GM10248 (cell line): ENCODE measurements at regions not wholly inside any gene's neighbourhood (a gene's known extent, or its start where the extent isn't known, plus 50 kb on each side); places are given as distances from the start of the nearest gene placed in this dataset.

Experiments used
- CTCF ChIA-PET: fragments of 300-600 bp; sonication (Branson Sonifier 250); formaldehyde crosslinking; extraction: SDS; loops from one replicate; lab custom pipeline; 2021; ENCODE audit warnings: antibody characterized with exemption; lab: Yijun Ruan, JAX
- POLR2A ChIA-PET: fragments of 350-650 bp; sonication (Branson Sonifier 250); formaldehyde crosslinking; extraction: SDS; loops from one replicate; lab custom pipeline; 2020; ENCODE audit warnings: antibody characterized with exemption; lab: Yijun Ruan, JAX
- DNase-seq: peaks from one replicate; pipeline ENCODE4 v3.0.0; 2012; ENCODE audit errors: extremely low spot score
- TF ChIP-seq, protein P1 (sequence below): IDR thresholded peaks from 2 replicates; pipeline ENCODE4 v1.5.1; 2012; ENCODE audit warnings: mild to moderate bottlenecking, low read depth; ENCODE audit errors: extremely low read depth, missing control alignments, control extremely low read depth

DNA sequence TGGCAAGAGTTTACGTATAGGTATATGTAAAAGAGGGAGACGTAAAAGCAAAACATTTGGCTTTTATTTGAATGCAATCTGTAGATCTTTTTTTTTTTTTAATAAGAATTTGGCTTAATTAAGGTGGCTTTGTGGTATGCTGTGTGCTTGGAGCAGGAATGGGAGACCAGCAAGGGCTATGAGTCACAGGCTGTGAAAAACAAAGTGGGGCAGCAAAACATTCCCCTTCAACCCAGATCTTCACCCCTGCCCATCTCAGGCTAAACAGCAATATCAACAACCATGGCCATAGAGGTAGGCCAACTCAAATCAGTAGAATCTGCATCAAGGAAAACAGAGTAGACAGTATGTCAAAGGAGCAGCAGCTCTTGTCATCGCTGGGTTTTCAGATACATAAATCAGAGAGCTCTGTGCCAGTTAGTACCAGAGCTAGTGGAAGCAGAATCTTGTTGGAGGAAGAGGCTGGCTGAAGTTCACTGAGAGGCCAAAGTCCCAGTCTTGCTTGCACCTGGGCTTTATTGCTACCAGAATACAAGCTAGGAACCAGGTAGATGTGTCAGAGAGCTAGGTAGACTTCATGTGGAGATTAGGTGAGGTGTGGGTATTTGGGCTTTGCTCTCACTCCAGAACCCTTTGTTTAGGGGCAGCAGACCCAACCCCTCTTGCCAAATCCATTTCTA is 191.5 kb upstream of the FANCL start:
- DNase-seq, result no peak

DNA sequence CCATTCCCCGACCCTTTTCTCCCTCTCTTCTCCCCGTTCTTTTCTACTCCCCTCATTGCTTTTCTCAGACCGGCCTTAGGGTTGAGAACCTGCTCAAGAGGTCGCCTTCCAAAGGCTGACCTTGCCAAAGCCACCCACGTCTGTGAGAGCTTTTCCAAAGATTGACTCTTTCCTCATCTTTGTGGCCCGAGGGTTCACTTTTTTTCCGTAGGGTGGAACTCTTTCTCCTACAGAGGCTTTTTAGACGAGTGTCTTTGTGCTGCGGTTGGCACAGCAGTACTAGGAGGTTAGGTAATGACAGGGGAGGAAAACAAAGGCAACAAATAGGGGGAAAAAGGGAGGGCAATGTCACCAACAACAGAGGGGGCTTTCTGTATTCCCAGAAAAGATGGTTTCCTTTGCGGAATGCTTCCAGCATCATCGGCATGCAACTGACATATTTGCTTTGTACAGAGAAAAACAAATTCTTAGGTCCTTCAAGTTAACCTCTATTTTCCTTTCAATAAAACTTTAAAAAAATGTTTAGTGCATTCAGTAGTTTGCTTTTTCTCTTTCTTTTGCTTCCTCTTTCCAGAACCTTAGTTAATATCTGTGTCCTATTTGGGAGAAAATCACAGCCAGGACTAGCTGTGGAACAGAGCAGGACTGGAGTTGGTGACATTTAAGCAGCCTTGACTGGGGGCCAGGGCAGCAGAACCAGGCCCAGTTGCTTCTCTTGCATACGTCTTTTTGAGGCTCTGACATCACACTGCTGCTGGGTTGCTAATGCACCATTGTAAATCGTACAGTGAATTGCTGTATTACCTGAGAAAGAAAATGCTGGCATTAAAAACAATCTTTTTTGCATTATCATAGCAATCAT is 188.1 kb upstream of the FANCL start:
- TF ChIP-seq, protein P1, sequence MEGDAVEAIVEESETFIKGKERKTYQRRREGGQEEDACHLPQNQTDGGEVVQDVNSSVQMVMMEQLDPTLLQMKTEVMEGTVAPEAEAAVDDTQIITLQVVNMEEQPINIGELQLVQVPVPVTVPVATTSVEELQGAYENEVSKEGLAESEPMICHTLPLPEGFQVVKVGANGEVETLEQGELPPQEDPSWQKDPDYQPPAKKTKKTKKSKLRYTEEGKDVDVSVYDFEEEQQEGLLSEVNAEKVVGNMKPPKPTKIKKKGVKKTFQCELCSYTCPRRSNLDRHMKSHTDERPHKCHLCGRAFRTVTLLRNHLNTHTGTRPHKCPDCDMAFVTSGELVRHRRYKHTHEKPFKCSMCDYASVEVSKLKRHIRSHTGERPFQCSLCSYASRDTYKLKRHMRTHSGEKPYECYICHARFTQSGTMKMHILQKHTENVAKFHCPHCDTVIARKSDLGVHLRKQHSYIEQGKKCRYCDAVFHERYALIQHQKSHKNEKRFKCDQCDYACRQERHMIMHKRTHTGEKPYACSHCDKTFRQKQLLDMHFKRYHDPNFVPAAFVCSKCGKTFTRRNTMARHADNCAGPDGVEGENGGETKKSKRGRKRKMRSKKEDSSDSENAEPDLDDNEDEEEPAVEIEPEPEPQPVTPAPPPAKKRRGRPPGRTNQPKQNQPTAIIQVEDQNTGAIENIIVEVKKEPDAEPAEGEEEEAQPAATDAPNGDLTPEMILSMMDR, result no peak
- CTCF ChIA-PET, result interaction anchor here (1.0 kb wide), 1 partner anchor 11 kb away, joined by 3 read pairs; no protein-coding TSS in a partner anchor
- DNase-seq, result no peak
- POLR2A ChIA-PET, result no interaction called here

More for the DNA sequence above, 191.5 kb upstream of the FANCL start:
- TF ChIP-seq, protein P1, result no peak
- POLR2A ChIA-PET, result no interaction called here
- CTCF ChIA-PET, result interaction anchor here (0.9 to 1.7 kb wide), 3 partner anchors 10 to 527 kb away, joined by 3 to 6 read pairs (median 5); no protein-coding TSS in a partner anchor

DNA sequence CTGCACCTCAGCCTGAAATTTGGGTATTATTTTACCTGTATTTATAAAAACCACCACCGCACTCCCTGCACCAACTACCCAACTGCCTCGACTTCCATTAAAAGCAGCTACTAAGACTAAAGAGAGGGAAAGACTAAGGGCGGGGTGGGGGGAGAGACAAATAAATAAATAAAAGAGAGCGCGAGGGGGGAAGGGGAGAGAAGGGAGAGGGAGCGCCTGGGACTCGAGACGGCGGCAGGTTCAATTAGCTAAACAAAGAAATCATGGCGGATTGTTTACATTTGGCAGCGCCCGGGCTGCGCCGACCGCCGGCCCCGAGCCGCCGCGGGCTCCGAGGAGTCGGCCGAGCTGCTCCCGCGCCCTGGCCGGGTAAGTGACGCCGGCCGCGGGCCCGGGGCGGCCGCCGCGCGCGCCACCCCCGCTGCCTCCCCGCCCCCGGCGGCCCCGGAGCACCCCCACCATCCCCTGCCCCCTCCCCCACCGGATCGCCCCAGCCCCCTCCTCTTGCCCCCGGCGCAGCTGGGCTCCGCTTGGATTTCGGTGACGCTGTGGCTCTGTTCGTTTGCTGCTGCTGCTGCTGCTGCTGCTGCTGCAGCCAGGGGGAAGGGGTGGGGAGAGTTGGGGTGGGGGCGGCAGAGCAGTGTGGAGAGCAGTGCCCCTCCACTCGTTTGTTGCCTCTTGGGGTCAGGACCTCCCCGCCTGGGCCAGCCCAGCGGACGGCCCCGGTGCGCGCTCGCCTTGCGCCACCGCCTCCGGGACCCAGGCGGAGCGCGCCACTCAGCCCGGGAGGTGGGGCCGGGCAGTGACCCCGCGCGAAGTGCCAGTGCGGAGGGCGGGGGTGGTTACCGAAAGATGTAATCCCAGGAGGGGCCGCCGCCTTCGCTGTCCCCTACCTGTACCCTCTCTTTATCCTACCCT is 187.2 kb upstream of the FANCL start:
- ChIA-PET CTCF (no interaction called here), POLR2A (no interaction called here)
- TF ChIP-seq, protein P1, result no peak
- DNase-seq, result peak; percentile 32

DNA sequence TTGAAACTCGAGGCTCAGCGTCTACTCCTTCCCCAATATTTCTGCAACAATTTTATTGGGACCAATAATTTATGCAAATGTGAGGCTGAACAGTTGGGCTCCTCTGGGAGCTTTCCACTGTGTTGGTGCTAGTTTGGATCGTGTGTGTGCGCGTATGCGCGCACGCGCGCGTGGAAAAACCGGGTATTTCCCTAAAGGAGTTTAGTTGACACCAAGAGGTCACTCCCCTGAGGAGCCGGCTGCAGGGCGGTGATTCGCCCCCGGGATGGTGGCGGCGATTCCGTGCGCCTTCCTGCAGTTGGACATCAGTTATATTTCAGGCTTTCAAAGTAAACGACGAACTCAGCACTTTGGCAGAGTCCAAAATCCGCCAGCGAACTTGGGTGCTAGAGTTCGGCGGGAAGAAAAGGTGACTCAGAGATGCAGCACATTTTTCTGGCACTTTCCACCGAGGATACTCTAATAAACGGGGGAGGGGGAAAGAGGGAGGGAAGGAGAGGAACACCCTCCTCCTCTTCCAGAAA is 186.5 kb upstream of the FANCL start:
- CTCF ChIA-PET, result no interaction called here
- no peak for DNase-seq
- POLR2A ChIA-PET, result no interaction called here
- TF ChIP-seq, protein P1, result no peak

DNA sequence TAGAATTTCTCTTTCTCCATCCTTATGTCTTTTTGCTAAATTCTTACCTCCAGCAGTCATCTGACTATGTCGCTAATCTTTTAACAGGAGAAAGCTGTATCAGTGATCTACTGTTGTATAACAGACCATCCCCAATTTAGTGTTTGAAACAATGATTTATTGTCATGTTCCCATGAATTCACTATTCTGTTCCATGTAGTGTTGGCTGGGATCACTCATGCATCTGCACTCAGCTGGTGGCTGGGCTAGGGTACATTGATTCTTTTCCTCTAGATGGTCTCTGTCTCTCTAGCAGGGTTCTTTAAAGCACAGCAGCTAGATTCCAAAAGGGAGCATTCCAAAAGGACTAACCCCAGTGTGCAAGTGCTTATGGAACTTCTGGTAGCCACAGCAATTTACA is 184.2 kb upstream of the FANCL start:
- ChIA-PET CTCF (interaction anchor here (0.7 to 1.5 kb wide), 3 partner anchors 20 to 44 kb away, joined by 3 read pairs; no protein-coding TSS in a partner anchor), POLR2A (no interaction called here)
- TF ChIP-seq, protein P1, result no peak
- DNase-seq, result no peak

DNA sequence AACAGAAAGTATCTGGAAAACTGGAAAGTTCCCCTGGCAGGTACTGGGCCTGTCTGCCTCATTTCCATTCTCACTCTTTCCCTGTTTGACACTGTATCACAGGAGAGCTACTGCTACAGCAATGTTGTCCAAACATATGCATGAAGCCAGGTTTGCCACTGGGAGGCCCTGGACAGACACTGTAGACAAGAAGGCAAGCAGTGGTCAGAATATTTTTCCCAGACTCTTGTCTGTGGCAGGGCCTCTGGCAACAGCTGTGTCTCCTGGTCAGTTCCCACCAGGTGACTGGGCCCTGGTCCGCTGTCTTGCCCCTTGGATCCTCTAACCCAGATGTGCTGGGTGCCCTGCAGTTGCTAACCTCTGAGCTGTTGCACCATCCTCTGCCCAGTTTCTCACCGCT is 178.9 kb upstream of the FANCL start:
- POLR2A ChIA-PET, result no interaction called here
- CTCF ChIA-PET, result no interaction called here
- TF ChIP-seq, protein P1, result no peak
- no peak for DNase-seq
